SK-N-SH treated with all-trans-retinoic acid at 6 μM for 48 hours (cell line): ENCODE measurements at regions not wholly inside any gene's neighbourhood (a gene's known extent, or its start where the extent isn't known, plus 50 kb on each side); places are given as distances from the start of the nearest gene placed in this dataset.

ENCODE experiments used
- ATAC-seq: fragments of 200-7000 bp; cut with Tn5 transposase; 3 replicates; pipeline ENCODE4 v1.9.1; 2020; ENCODE audit warnings: mild to moderate bottlenecking, moderate library complexity
- BACH2 ChIP-seq: fragments of 250-450 bp; sonication (Bioruptor Pico); IDR thresholded peaks from 2 replicates; pipeline ENCODE4 v1.9.0; 2021; ENCODE audit warnings: mild to moderate bottlenecking, borderline replicate concordance
- CREB5 ChIP-seq: fragments of 250-450 bp; sonication (Bioruptor Pico); IDR thresholded peaks from 2 replicates; pipeline ENCODE4 v1.5.1; 2020; ENCODE audit warnings: low read depth, mild to moderate bottlenecking, moderate library complexity
- CSDC2 ChIP-seq: fragments of 250-450 bp; sonication (Bioruptor Pico); IDR thresholded peaks from 2 replicates; pipeline ENCODE4 v1.5.0; 2020; ENCODE audit warnings: mild to moderate bottlenecking, moderate library complexity
- CSRNP3 ChIP-seq: fragments of 250-450 bp; sonication (Bioruptor Pico); IDR thresholded peaks from 2 replicates; pipeline ENCODE4 v1.5.1; 2021; ENCODE audit warnings: mild to moderate bottlenecking, moderate library complexity
- ESRRG ChIP-seq: fragments of 250-450 bp; sonication (Bioruptor Pico); IDR thresholded peaks from 2 replicates; pipeline ENCODE4 v1.6.1; 2021; ENCODE audit warnings: mild to moderate bottlenecking
- GLIS3 ChIP-seq: fragments of 250-450 bp; sonication (Bioruptor Pico); IDR thresholded peaks from 2 replicates; pipeline ENCODE4 v1.5.0; 2020; ENCODE audit warnings: mild to moderate bottlenecking, moderate library complexity
- OSR1 ChIP-seq: fragments of 250-450 bp; sonication (Bioruptor Pico); IDR thresholded peaks from 2 replicates; pipeline ENCODE4 v1.8.0; 2022; ENCODE audit warnings: moderate library complexity, mild to moderate bottlenecking, inconsistent platforms
- PPARA ChIP-seq: fragments of 250-450 bp; sonication (Bioruptor Pico); IDR thresholded peaks from 2 replicates; pipeline ENCODE4 v1.5.0; 2020; ENCODE audit warnings: mild to moderate bottlenecking, borderline replicate concordance
- RARB ChIP-seq: fragments of 250-450 bp; sonication (Bioruptor Pico); IDR thresholded peaks from 2 replicates; pipeline ENCODE4 v1.8.0; 2021; ENCODE audit warnings: mild to moderate bottlenecking, moderate library complexity
- SNAI2 ChIP-seq: fragments of 250-450 bp; sonication (Bioruptor Pico); IDR thresholded peaks from 2 replicates; pipeline ENCODE4 v1.5.0; 2020; ENCODE audit warnings: mild to moderate bottlenecking, moderate library complexity
- TCF4 ChIP-seq: fragments of 250-450 bp; sonication (Bioruptor Pico); IDR thresholded peaks from 2 replicates; pipeline ENCODE4 v1.8.0; 2021; ENCODE audit warnings: mild to moderate bottlenecking, moderate library complexity, borderline replicate concordance
- TOX ChIP-seq: fragments of 250-450 bp; sonication (Bioruptor Pico); IDR thresholded peaks from 2 replicates; pipeline ENCODE4 v1.8.0; 2021; ENCODE audit warnings: mild to moderate bottlenecking, moderate library complexity, borderline replicate concordance
- TSHZ2 ChIP-seq: fragments of 250-450 bp; sonication (Bioruptor Pico); IDR thresholded peaks from 2 replicates; pipeline ENCODE4 v1.5.0; 2020; ENCODE audit warnings: mild to moderate bottlenecking, moderate library complexity
- ZC3H10 ChIP-seq: fragments of 250-450 bp; sonication (Bioruptor Pico); IDR thresholded peaks from 2 replicates; pipeline ENCODE4 v1.5.1; 2021; ENCODE audit warnings: mild to moderate bottlenecking, moderate library complexity
- ZFP3 ChIP-seq: fragments of 250-450 bp; sonication (Bioruptor Pico); IDR thresholded peaks from 2 replicates; pipeline ENCODE4 v1.5.0; 2020; ENCODE audit warnings: mild to moderate bottlenecking, moderate library complexity
- ZFP30 ChIP-seq: fragments of 450-650 bp; formaldehyde crosslinking; IDR thresholded peaks from 2 replicates; pipeline ENCODE4 v1.5.0; 2022; ENCODE audit warnings: mild to moderate bottlenecking, moderate library complexity
- ZNF565 ChIP-seq: fragments of 450-650 bp; formaldehyde crosslinking; conservative IDR thresholded peaks from 2 replicates; pipeline ENCODE4 v1.5.0; 2020; ENCODE audit warnings: low read depth, mild to moderate bottlenecking, moderate library complexity
- ZNF70 ChIP-seq: fragments of 450-650 bp; formaldehyde crosslinking; IDR thresholded peaks from 2 replicates; pipeline ENCODE4 v1.5.0; 2020; ENCODE audit warnings: mild to moderate bottlenecking, moderate library complexity
- ZNF8 ChIP-seq: fragments of 450-650 bp; formaldehyde crosslinking; IDR thresholded peaks from 2 replicates; pipeline ENCODE4 v1.5.0; 2020; ENCODE audit warnings: mild to moderate bottlenecking, moderate library complexity
- TF ChIP-seq, protein P1 (sequence below): fragments of 250-450 bp; sonication (Bioruptor Pico); IDR thresholded peaks from 2 replicates; pipeline ENCODE4 v1.8.0; 2021; ENCODE audit warnings: low read depth, mild to moderate bottlenecking, moderate library complexity, borderline replicate concordance
- TF ChIP-seq, protein P2 (sequence below): fragments of 250-450 bp; sonication (Bioruptor Pico); IDR thresholded peaks from 2 replicates; pipeline ENCODE4 v1.8.0; 2020; ENCODE audit warnings: mild to moderate bottlenecking, moderate library complexity, borderline replicate concordance

- peak; percentile 96 for ATAC-seq
- TF ChIP-seq CREB5 (CRISPR knock-in tag) (no peak), PPARA (CRISPR knock-in tag) (no peak), CSRNP3 (no peak), ZFP3 (CRISPR knock-in tag) (no peak)
- TF ChIP-seq, protein P1, sequence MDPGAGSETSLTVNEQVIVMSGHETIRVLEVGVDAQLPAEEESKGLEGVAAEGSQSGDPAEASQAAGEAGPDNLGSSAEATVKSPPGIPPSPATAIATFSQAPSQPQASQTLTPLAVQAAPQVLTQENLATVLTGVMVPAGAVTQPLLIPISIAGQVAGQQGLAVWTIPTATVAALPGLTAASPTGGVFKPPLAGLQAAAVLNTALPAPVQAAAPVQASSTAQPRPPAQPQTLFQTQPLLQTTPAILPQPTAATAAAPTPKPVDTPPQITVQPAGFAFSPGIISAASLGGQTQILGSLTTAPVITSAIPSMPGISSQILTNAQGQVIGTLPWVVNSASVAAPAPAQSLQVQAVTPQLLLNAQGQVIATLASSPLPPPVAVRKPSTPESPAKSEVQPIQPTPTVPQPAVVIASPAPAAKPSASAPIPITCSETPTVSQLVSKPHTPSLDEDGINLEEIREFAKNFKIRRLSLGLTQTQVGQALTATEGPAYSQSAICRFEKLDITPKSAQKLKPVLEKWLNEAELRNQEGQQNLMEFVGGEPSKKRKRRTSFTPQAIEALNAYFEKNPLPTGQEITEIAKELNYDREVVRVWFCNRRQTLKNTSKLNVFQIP (CRISPR knock-in tag): no peak
These were observed 424.1 kb upstream of the TPM1 start for GRCh38 chr15:62618432-62618831.

DNA sequence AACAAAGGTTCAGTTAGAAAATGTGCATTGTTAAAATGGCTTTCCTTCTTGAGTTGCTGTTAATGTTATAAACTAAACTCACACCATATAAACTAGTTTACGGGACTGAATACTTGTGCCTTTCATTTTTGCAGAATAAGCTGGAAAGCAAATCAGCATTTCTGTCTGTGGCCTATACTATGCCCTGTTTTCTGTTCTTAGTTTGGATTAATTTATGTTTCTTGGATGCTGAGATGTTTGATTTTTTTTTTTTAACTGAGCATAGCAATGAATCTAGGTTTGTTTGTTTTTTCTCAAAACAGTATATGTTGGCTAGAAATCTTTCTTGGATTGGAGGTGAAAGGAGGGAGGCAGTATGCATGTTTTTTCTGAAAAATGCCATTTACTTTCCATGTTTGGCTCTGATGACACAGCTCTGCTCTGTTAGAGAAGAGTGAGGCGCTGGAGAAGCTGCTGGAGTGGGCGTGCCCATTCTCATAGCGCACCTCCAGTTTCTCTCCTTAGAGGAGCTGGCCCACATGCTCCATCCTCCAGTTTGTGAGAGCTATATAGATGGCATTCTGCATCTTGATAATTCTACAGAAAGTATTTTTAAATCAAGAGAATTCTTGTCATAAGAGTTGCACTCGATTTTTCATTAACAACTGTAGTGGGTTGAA is 423.6 kb upstream of the TPM1 start:
- TF ChIP-seq CREB5 (CRISPR knock-in tag) (no peak), BACH2 (no peak), TCF4 (CRISPR knock-in tag) (no peak), CSDC2 (CRISPR knock-in tag) (no peak), ZNF565 (no peak), TSHZ2 (CRISPR knock-in tag) (no peak), CSRNP3 (no peak), RARB (CRISPR knock-in tag) (no peak), ZFP3 (CRISPR knock-in tag) (no peak), ZNF8 (CRISPR knock-in tag) (no peak), OSR1 (CRISPR knock-in tag) (no peak), ZC3H10 (CRISPR knock-in tag) (no peak), TOX (CRISPR knock-in tag) (no peak), SNAI2 (CRISPR knock-in tag) (no peak), ZFP30 (CRISPR knock-in tag) (no peak), ZNF70 (no peak), ESRRG (no peak), GLIS3 (no peak)
- TF ChIP-seq, protein P2, sequence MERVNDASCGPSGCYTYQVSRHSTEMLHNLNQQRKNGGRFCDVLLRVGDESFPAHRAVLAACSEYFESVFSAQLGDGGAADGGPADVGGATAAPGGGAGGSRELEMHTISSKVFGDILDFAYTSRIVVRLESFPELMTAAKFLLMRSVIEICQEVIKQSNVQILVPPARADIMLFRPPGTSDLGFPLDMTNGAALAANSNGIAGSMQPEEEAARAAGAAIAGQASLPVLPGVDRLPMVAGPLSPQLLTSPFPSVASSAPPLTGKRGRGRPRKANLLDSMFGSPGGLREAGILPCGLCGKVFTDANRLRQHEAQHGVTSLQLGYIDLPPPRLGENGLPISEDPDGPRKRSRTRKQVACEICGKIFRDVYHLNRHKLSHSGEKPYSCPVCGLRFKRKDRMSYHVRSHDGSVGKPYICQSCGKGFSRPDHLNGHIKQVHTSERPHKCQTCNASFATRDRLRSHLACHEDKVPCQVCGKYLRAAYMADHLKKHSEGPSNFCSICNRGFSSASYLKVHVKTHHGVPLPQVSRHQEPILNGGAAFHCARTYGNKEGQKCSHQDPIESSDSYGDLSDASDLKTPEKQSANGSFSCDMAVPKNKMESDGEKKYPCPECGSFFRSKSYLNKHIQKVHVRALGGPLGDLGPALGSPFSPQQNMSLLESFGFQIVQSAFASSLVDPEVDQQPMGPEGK: no peak
- TF ChIP-seq, protein P1 (CRISPR knock-in tag): no peak
- ATAC-seq: peak; percentile 33
